HG02943 (cell line): ENCODE measurements at regions not wholly inside any gene's neighbourhood (a gene's known extent, or its start where the extent isn't known, plus 50 kb on each side); places are given as distances from the start of the nearest gene placed in this dataset.

ENCODE experiments used
- ATAC-seq: cut with Tn5 transposase; IDR thresholded peaks from one replicate; pipeline ENCODE4 v1.9.1; 2021; ENCODE audit warnings: mild to moderate bottlenecking, low read depth, moderate library complexity; ENCODE audit not compliant: unreplicated experiment

GRCh38 chr10:46226900-46227558 is 59.8 kb upstream of the ANTXRL start:
- ATAC-seq = no peak

GRCh38 chr10:46227571-46227935 is 59.2 kb upstream of the ANTXRL start:
- no peak for ATAC-seq

GRCh38 chr10:46227936-46228562 is 58.7 kb upstream of the ANTXRL start:
- no peak for ATAC-seq

- ATAC-seq = no peak
Observed at GRCh38 chr10:46228563-46229071, 58.2 kb upstream of the ANTXRL start.

GRCh38 chr10:46229144-46229563 is 57.6 kb upstream of the ANTXRL start:
- no peak for ATAC-seq

- ATAC-seq = no peak
Observed at GRCh38 chr10:46230615-46231014, 56.2 kb upstream of the ANTXRL start.

- ATAC-seq = no peak
Observed at GRCh38 chr10:46231087-46231486, 55.7 kb upstream of the ANTXRL start.

GRCh38 chr10:46232084-46232483 is 54.7 kb upstream of the ANTXRL start:
- ATAC-seq = no peak

GRCh38 chr10:46232666-46233065 is 54.1 kb upstream of the ANTXRL start:
- ATAC-seq = no peak

GRCh38 chr10:46233181-46233580 is 53.6 kb upstream of the ANTXRL start:
- ATAC-seq = no peak

- no peak for ATAC-seq
Observed at GRCh38 chr10:46234026-46234425, 52.8 kb upstream of the ANTXRL start.

GRCh38 chr10:46234431-46235060 is 52.3 kb upstream of the ANTXRL start:
- ATAC-seq = no peak

- ATAC-seq = no peak
Observed at GRCh38 chr10:46235705-46236545, 50.9 kb upstream of the ANTXRL start.

- ATAC-seq = no peak
Observed at GRCh38 chr10:46236546-46236887, 50.3 kb upstream of the ANTXRL start.

GRCh38 chr10:46236941-46237681 is 49.7 kb upstream of the ANTXRL start:
- ATAC-seq = no peak
